GM18505 (cell line): ENCODE measurements at regions not wholly inside any gene's neighbourhood (a gene's known extent, or its start where the extent isn't known, plus 50 kb on each side); places are given as distances from the start of the nearest gene placed in this dataset.

Source experiments
- ATAC-seq: cut with Tn5 transposase; IDR thresholded peaks from one replicate; pipeline ENCODE4 v1.9.1; 2021; ENCODE audit not compliant: unreplicated experiment
- POLR2A ChIP-seq: IDR thresholded peaks from 4 replicates; pipeline ENCODE4 v1.6.1; 2011; ENCODE audit warnings: borderline replicate concordance; ENCODE audit not compliant: insufficient read depth, insufficient read length; ENCODE audit errors: extremely low read depth

DNA sequence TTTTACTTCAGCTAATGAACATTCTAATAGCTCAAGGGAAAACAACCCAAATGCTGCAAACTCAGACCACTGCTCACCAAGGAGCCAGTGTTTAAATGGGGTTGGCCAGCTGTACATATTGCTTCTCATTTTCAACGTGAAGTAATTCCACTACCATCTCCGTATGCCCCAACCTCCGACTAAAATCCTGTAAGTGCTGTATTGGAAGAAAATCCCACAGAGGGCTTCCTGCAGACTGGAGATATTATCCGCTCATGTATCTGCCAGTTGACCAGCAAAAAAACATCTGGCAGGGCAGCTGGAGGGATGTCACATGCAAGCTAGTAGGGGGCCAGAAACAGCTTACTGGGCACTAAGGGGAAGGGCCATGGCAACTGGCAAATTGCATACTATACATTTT, 485.0 kb downstream of the SNAPC1 start:
- no peak for TF ChIP-seq POLR2A
- no peak for ATAC-seq

DNA sequence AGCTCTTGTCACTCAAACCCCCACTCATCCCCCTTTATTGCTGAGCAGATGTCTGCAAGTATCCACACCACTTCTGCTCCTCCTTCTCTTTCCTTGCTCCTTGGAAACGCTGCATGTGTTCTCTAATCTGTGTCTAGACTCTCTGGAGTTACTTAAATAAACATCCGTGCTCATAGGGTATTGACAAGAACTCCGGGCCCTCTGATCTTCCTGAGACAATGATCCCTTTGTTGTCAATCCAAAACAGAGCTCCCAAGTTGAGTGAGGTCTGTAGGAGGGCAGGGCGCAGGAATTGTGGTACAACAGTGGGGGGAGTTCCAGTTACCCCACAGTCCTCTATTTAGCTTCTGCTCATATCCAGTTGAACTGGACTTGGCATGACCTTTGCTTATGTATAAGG, 489.0 kb downstream of the SNAPC1 start:
- TF ChIP-seq POLR2A = no peak
- ATAC-seq = no peak

GRCh38 chr14:62253171-62253570, 491.0 kb downstream of the SNAPC1 start:
- TF ChIP-seq POLR2A = no peak
- ATAC-seq = no peak

- TF ChIP-seq POLR2A = no peak
Observed at GRCh38 chr14:62253911-62254310, 491.7 kb downstream of the SNAPC1 start.

GRCh38 chr14:62269204-62269603, 507.0 kb downstream of the SNAPC1 start:
- TF ChIP-seq POLR2A = no peak
- no peak for ATAC-seq

More at GRCh38 chr14:62253911-62254310, 491.7 kb downstream of the SNAPC1 start:
- no peak for ATAC-seq

- ATAC-seq = no peak
- TF ChIP-seq POLR2A = no peak
Observed at GRCh38 chr14:62270236-62270635, 508.0 kb downstream of the SNAPC1 start.

GRCh38 chr14:62280366-62280765, 518.1 kb downstream of the SNAPC1 start:
- TF ChIP-seq POLR2A = no peak
- ATAC-seq = no peak

DNA sequence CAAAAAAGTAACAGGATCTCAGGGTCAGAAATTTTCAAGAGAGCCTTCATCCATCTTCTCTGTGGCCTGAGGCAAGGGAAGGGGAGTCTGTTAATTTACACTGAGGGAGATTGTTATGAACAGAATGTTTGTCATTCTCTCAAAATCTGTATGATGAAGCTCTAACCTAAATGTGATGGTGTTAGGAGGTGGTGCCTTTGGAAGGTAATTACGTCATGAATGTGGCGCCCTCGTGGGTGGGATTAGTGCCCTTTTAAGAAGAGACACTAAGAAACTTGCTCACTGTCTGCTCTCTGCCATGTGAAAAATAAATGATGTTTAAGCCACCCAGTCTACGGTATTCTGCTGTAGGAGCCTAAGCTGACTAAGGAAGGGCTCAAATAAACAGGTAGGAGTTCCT, 521.6 kb downstream of the SNAPC1 start:
- TF ChIP-seq POLR2A = no peak
- no peak for ATAC-seq

DNA sequence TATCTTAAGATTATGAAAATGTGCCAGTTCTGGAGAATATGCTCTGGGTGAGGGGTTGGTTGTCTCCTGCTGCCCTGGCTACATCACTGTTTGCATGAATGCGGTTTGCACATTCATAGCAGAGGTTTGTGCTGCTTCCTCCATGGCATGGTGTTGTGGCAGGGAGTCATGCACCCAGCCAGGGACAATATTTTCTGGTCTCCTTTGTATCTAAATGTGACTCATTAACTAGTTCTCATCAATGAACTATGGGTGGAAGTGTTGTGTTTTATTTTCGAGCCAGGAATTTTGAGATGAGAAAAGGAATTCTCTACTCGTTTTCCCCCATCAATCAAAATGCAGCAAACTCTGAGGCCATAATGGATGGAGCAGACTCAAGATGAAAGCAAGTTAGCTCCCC, 527.3 kb downstream of the SNAPC1 start:
- no peak for TF ChIP-seq POLR2A
- ATAC-seq = no peak

DNA sequence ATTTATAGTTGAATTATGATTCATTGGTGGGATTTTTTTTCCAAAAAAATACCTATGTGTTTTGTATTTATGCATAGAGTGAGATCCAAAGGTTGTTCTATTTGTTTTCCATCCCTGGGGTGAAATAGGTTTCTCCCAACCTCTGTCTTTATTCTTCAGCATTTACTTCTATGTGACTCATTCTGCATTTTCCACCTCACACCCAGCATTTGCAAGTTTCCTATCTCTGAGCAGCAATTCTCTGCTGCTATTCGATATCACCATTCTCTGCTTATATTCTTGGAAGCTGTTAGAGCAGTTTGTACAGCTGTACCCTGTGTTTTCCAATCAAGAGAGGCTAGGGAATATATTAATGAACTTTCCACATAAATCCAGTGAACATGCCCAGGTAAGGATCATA, 538.9 kb downstream of the SNAPC1 start:
- TF ChIP-seq POLR2A = no peak
- ATAC-seq = no peak

- TF ChIP-seq POLR2A = no peak
- ATAC-seq = no peak
Observed at GRCh38 chr14:62301911-62302310, 539.7 kb downstream of the SNAPC1 start.

DNA sequence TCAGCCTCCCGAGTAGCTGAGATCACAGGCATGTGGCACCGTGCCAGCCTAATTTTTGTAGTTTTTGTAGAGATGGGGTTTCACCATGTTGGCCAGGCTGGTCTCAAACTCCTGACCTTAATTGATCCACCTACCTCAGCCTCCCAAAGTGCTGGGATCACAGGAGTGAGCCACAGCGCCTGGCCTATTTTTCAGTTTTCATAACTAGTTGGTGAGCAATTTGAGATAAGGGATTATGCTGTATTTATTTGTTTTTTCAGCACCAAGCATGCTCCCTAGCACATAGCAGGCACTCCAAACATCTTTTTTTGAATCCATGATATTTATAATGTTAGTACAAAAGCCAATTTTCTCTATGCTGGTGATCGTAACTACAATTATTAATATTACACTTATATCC, 541.2 kb downstream of the SNAPC1 start:
- TF ChIP-seq POLR2A = no peak
- no peak for ATAC-seq

GRCh38 chr14:62304257-62304656, 542.0 kb downstream of the SNAPC1 start:
- no peak for ATAC-seq
- no peak for TF ChIP-seq POLR2A

GRCh38 chr14:62307844-62308243, 545.6 kb downstream of the SNAPC1 start:
- no peak for ATAC-seq
- TF ChIP-seq POLR2A = no peak

DNA sequence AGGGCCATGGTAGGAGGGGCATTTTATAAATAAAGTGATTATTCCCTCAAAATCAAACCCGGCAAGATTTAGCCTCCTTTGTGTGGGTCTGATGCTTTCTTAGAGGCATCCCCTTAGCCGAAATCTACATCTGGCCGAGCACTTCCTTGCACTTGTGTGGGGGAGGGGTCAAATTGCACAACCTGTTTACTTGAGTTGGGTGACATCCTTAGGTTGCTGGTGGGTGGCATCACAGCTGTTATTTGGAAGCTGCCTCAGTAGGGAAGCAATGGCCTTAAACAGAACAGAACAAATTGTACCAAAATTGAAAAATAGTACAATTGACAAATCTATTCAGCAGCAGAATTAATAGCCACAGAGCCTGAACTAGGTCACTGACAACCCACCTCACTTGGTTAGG, 546.1 kb downstream of the SNAPC1 start:
- no peak for ATAC-seq
- no peak for TF ChIP-seq POLR2A
